ENCODE measurements at regions not wholly inside any gene's neighbourhood (a gene's known extent, or its start where the extent isn't known, plus 50 kb on each side); places are given as distances from the start of the nearest gene placed in this dataset.

DNA sequence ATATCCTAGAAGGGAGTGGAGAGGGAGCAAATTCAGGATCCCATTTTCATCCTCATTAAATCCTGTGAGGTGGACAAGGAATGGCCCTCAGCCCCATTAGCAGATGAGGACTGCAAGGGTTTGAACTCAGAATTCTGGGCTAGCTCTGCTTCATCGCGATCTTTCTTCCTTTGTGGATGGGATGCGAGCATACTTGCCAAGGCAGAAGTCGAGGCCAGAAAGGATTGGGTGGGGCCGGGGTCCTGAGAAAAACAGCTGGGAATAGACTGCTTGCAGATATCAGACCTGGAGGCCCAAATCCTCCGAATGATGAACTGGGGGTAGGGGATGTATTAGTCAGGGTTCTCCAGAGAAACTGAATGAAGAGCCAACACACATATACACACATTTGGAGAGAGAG is 179.0 kb downstream of the CHST1 start:
- DNase-seq (ENCODE audit: low spot score) (no peak), ATAC-seq (no peak)
- intact Hi-C loops (cut with DNase I) = no loop called here

- DNase-seq (ENCODE audit: low spot score) (peak; percentile 23), ATAC-seq (no peak)
- intact Hi-C loops (cut with DNase I) = no loop called here
Observed at GRCh38 chr11:45485070-45485707, 180.2 kb downstream of the CHST1 start.

- intact Hi-C loops (cut with DNase I) = no loop called here
- no peak for ATAC-seq
- peak; percentile 42 for DNase-seq (ENCODE audit: low spot score)
Observed at GRCh38 chr11:45484326-45484883, 181.0 kb downstream of the CHST1 start.

GRCh38 chr11:45483416-45483815 is 182.0 kb downstream of the CHST1 start:
- intact Hi-C loops (cut with DNase I) = no loop called here
- no peak for ATAC-seq
- peak; percentile 22 for DNase-seq (ENCODE audit: low spot score)

GRCh38 chr11:45482331-45482730 is 183.1 kb downstream of the CHST1 start:
- DNase-seq (ENCODE audit: low spot score) (peak; percentile 25), ATAC-seq (no peak)
- intact Hi-C loops (cut with DNase I) = no loop called here

DNA sequence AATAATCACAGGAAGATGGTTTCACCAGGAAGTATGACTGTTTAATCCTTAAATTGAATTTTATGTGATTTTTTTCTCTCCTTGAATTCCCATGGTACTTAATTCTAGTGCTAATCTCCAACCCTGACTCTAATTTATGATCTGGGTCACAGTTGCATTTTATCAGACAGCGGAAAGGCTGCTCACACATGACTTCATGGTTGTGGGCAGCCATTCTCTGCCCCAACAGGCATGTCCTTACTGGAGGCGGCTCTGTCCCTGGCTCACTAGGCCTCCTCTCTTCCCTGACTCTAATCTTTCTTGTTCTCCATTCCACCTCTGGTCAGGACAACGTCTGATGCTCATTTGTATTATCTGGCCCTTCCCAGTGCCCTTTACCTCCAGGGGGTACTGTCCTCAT is 184.4 kb downstream of the CHST1 start:
- DNase-seq (ENCODE audit: low spot score) (peak; percentile 5), ATAC-seq (no peak)
- intact Hi-C loops (cut with DNase I) = no loop called here

- intact Hi-C loops (cut with DNase I) = no loop called here
- ATAC-seq (no peak), DNase-seq (ENCODE audit: low spot score) (peak; percentile 14)
Observed at GRCh38 chr11:45477588-45477987, 187.8 kb downstream of the CHST1 start.

DNA sequence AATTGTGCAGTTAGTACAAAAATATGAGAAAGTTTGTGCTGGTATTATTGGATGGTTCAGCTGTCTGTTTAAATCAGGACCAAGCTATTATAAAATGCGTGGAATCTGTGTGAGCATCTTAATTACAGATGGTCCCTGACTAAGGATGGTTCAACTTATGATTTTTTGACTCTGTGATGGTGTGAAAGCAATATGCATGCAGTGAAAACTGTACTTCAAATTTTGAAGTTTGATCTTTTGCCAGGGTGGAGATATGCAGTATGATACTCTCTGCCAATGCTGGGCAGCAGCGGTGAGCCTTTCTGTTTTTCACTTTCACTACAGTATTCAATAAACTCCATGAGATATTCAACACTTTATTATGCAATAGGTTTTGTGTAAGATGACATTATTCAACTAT is 189.3 kb downstream of the CHST1 start:
- DNase-seq (ENCODE audit: low spot score) = no peak
- ATAC-seq = no peak
- intact Hi-C loops (cut with DNase I) = no loop called here

- no peak for DNase-seq (ENCODE audit: low spot score)
- intact Hi-C loops (cut with DNase I) = no loop called here
Observed at GRCh38 chr11:45475173-45475572, 189.0 kb upstream of the SYT13 start.

DNA sequence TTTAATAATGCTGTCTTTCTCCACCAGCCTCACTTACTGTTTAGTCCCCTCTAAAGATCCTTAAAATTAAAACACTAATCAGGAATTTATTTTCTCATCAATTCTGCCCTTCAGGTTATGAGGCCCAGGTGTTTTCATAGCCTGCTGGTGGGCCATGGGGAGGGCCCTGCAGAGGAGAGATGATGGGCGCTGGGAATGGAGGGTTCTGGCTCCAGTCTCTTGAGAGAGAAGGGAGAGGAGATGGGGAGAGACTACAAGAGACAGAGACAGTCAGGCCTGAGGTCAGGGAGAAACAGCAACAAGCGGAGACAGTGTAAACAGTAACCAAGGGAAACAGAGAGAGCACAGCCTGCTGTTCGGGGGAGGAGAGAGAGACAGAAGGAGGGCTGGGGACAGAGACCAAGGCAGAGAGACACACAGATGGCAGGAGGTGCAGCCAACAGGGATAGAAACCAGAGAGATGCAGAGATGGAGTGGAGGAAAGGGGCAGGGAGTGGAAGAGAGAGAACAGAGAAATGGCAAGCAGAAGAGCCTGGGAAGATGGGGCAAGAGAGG is 187.3 kb upstream of the SYT13 start:
- DNase-seq (ENCODE audit: low spot score) = no peak
- ATAC-seq = no peak
- intact Hi-C loops (cut with DNase I) = no loop called here

More at GRCh38 chr11:45475173-45475572, 189.0 kb upstream of the SYT13 start:
- no peak for ATAC-seq

DNA sequence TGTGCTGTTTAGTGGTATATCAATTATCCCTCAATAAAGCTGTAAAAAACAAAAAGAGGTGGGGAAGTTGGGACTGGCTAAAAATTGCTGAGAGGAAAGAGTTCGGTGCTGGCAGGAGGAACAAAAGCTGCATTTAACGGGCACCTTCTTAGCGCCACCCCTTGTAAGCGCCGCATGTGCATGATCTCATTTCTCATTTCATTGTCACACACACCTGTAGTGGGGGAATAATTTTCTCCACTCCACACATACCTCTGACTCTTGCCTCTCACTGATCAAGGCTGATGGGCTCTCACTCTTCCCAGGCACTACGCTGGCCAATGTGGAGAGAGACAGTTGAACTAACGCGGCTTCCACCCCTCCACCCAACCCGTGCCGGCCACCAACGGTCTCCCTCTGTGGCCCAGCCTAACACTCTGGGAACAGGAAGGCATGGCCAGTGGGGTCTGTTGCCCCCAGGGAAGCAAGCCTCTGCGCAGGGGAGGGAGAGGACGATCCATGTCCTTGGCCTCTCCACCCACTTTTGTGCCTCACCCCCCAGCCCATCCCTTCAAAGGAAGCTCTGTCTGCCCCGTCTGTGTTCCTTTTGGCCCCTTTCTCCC is 186.7 kb upstream of the SYT13 start:
- no peak for DNase-seq (ENCODE audit: low spot score)
- intact Hi-C loops (cut with DNase I) = no loop called here
- no peak for ATAC-seq

- ATAC-seq = no peak
- no peak for DNase-seq (ENCODE audit: low spot score)
- intact Hi-C loops (cut with DNase I) = no loop called here
Observed at GRCh38 chr11:45471266-45471665, 185.1 kb upstream of the SYT13 start.

DNA sequence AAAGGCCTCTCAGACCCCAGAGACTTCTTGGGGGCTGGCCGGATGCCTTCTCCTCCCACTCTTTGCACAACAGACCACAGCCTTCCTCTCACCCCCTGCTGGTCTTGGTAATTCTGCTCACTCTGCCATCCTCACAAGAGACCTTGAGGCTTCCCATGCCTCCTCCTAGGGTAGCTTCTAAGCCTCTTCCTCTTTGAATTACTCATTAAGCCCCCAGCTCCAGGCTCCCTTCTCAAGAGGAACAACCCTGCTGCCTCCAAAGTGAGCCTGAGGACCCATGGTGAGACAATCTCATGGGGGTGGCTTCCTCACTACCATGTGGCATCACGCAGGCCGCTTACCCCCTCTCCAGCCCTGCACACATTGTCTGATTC is 184.6 kb upstream of the SYT13 start:
- ATAC-seq = no peak
- DNase-seq (ENCODE audit: low spot score) = no peak

DNA sequence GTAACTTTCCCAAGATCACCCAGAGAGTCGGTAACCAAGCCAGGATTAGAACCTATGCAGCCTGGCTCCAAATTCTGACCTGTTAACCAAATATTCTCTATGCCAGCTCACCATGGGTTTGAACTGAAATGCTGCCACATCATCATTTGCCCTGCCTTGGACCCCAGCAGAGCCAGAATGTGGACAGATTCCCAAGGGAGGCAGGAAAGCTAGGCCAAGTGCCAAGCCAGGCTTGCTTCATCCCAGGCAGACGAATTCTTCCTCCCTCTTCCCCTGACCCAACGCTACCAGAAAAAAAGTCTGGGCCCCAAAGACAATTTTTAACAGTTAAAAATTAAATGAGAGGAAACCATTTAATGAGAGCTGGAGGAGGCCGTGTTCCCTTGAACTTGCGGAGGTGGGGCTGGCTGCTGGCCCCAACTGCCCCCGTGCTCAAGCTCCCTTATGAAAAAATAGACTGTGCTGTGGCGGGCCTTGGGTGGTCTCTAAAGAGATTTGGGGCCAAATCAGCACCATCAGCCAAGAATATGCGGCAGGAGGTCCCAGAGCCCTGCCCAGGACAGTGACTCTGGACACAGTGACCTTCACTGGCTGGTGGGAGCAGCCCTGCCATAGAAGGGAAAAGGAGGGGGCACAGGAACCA is 184.1 kb upstream of the SYT13 start:
- intact Hi-C loops (cut with DNase I) = no loop called here
- ATAC-seq = peak; percentile 79
- no peak for DNase-seq (ENCODE audit: low spot score)

More for the DNA sequence above, 184.6 kb upstream of the SYT13 start:
- intact Hi-C loops (cut with DNase I) = no loop called here

DNA sequence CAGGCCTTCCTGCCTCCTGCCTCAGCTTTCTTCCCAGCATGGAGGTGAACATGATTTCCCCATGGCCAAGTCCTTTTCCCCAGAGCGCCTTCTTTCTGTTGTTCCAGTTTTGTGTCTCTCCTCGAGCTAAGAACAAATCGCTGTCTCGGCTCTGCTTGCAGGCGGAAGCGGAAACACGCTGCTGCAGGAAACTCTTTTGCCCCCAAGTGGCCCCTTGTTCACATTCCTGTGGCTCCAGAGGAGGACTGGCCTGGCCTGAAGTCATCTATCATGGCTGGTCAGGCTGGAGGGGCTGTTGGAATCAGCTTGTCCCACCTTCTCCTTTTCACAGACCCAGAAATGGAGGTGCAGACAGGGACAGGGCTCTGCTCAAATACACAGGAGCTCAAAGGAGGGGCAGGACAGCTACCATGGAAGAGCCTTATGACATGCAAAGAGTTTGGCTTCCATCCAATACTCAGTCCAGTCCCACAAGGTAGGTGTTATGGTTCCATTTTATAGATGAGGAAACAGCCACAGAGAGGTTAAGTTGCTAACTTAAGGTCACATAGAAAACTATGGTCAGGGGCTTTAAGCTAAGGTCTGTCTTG is 182.2 kb upstream of the SYT13 start:
- ATAC-seq = no peak
- intact Hi-C loops (cut with DNase I) = no loop called here

DNA sequence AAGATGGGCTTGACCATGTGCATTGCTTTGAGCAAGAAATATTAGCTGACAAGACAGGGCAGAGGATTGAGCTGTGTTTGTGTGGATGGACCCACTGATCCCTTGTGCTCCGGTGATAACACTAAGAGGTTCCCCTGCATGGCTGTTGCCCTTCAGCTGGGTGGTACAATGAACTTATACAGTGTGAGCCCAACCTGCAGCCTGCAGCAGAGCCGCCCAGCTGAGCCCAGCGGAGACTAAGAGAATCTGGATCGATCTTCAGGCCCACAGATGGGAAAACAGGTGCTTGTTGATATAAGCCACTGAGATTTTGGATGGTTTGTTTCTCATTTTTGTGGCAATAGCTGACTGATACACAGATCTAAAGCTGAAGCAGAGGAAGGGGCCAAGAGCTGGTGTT is 177.4 kb upstream of the SYT13 start:
- DNase-seq (ENCODE audit: low spot score) (no peak), ATAC-seq (no peak)
- intact Hi-C loops (cut with DNase I) = no loop called here

More for the DNA sequence above, 182.2 kb upstream of the SYT13 start:
- DNase-seq (ENCODE audit: low spot score) = no peak

DNA sequence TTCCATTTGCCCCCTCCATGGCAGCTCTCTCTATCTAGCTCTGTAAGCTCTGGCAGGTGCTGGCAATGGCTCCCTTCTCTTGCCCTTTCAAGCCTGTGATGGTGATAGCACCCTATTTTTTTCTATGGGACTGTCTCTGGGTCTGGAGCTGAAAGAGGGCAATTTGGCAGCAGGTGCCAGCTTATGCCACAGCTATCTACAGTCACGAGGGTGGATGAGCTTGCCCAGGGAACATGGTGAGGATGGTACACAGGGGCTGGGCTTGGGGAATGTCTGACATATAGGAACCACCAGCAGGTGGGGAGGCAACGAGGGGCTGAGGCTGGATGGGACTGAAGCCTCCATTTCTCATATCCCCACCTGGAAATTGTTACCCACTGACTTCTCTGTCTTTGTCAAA is 175.4 kb upstream of the SYT13 start:
- intact Hi-C loops (cut with DNase I) = no loop called here
- no peak for ATAC-seq

GRCh38 chr11:45459491-45459890 is 173.3 kb upstream of the SYT13 start:
- no peak for ATAC-seq
- DNase-seq (ENCODE audit: low spot score) = no peak
- intact Hi-C loops (cut with DNase I) = no loop called here

More for the DNA sequence above, 175.4 kb upstream of the SYT13 start:
- no peak for DNase-seq (ENCODE audit: low spot score)

GRCh38 chr11:45458269-45458668 is 172.1 kb upstream of the SYT13 start:
- ATAC-seq (no peak), DNase-seq (ENCODE audit: low spot score) (no peak)
- intact Hi-C loops (cut with DNase I) = no loop called here

DNA sequence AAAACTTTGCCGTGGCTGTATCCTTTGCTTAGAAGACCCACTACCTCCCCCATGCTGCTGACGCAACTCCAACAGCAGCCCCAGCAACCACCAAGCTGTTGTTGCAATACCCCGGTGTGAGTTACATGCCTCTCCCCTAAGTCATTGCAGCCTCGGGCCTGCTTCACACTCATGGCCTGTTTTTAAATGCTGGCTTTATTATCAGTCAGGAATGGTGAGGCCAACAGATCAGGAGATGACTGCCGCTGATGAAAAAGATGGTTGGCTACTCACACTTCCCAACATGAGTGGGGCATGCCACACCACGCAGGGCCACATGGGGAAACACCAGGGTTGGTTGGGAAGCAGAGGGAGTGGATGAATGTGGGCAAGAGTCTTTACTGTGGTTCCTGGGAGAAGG is 171.5 kb upstream of the SYT13 start:
- DNase-seq (ENCODE audit: low spot score) = no peak
- intact Hi-C loops (cut with DNase I) = no loop called here
- no peak for ATAC-seq

All from sciatic nerve (tissue), 2 donors.